ENCODE measurements at regions not wholly inside any gene's neighbourhood (a gene's known extent, or its start where the extent isn't known, plus 50 kb on each side); places are given as distances from the start of the nearest gene placed in this dataset.

DNA sequence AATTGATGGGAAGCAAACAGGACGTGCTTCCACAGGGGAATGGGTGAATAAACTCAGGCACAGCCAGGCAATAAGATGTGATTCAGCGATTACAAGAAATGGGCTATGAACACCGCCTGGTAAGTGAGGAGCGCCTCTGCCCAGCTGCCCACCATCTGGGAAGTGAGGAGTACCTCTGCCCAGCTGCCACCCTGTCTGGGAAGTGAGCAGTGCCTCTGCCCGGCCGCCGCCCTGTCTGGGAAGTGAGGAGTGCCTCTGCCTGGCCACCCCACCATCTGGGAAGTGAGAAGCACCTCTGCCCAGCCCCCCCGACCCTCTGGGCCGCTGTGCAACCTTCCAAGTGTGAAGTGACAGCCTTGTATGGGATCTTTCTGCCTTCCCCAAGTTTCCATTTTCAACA, 73.2 kb upstream of the PRR5 start:
- Histone ChIP-seq H3K4me1 (peaks cover 0 to 5% (median 0%) of the 10 kb centered on the region in 9 donors), H3K27me3 (peaks cover 0 to 12% (median 4%) of the 10 kb centered on the region in 7 donors), H3K4me3 (no peak overlapping the region), H3K9me3 (peaks cover 0 to 18% (median 0%) of the 10 kb centered on the region in 11 donors), H3K27ac (no peak overlapping the region), H3K36me3 (no peaks in the 10 kb centered on the region)
- TF ChIP-seq, protein P1, sequence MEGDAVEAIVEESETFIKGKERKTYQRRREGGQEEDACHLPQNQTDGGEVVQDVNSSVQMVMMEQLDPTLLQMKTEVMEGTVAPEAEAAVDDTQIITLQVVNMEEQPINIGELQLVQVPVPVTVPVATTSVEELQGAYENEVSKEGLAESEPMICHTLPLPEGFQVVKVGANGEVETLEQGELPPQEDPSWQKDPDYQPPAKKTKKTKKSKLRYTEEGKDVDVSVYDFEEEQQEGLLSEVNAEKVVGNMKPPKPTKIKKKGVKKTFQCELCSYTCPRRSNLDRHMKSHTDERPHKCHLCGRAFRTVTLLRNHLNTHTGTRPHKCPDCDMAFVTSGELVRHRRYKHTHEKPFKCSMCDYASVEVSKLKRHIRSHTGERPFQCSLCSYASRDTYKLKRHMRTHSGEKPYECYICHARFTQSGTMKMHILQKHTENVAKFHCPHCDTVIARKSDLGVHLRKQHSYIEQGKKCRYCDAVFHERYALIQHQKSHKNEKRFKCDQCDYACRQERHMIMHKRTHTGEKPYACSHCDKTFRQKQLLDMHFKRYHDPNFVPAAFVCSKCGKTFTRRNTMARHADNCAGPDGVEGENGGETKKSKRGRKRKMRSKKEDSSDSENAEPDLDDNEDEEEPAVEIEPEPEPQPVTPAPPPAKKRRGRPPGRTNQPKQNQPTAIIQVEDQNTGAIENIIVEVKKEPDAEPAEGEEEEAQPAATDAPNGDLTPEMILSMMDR (IDR thresholded peaks at IDR 0.05), result no peak
- DNase-seq, result no peak
- no peak for ATAC-seq
- WGBS, 2 donors, result 81 to 86% methylated on average over 9 of the region's 9 CpGs
- intact Hi-C loops (cut with DNase I), result loop anchor here (5.0 to 10.0 kb wide), 8 partner anchors 294 to 1244 kb away; no protein-coding TSS in a partner anchor

DNA sequence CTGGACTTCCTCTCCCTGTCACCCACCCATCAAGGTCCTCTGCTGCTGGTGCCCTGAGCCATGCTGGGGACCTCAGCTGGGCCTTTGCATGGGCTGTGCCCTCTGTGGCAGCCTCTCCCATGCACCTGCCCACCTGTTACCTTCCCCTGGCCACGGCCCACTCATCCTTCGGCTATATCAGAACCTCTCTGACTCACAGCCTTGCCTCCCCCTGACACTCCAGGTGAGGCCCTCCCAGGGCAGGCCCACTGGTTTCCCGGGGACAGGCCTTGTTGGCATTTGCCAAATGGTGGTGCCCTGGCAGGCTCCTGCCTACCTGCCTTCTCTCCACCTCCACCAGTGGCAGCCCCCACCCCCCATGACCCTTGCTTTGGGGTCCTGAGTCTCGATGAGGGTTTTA, 73.7 kb upstream of the PRR5 start:
- intact Hi-C loops (cut with DNase I), result loop anchor here (5.0 to 10.0 kb wide), 8 partner anchors 293 to 1243 kb away; no protein-coding TSS in a partner anchor
- 83 to 85% methylated on average over 4 of the region's 4 CpGs for whole genome bisulfite sequencing, 2 donors
- ATAC-seq, result no peak
- DNase-seq, result no peak
- H3K36me3 ChIP-seq, result no peaks in the 10 kb centered on the region
- TF ChIP-seq, protein P1 (IDR thresholded peaks at IDR 0.05), result no peak
- H3K27ac ChIP-seq, result no peak overlapping the region
- H3K27me3 ChIP-seq, result peaks cover 0 to 12% (median 4%) of the 10 kb centered on the region in 7 donors
- H3K4me1 ChIP-seq, result peaks cover 0 to 5% (median 0%) of the 10 kb centered on the region in 9 donors
- no peak overlapping the region for H3K4me3 ChIP-seq
- peaks cover 0 to 18% (median 0%) of the 10 kb centered on the region in 11 donors for H3K9me3 ChIP-seq

DNA sequence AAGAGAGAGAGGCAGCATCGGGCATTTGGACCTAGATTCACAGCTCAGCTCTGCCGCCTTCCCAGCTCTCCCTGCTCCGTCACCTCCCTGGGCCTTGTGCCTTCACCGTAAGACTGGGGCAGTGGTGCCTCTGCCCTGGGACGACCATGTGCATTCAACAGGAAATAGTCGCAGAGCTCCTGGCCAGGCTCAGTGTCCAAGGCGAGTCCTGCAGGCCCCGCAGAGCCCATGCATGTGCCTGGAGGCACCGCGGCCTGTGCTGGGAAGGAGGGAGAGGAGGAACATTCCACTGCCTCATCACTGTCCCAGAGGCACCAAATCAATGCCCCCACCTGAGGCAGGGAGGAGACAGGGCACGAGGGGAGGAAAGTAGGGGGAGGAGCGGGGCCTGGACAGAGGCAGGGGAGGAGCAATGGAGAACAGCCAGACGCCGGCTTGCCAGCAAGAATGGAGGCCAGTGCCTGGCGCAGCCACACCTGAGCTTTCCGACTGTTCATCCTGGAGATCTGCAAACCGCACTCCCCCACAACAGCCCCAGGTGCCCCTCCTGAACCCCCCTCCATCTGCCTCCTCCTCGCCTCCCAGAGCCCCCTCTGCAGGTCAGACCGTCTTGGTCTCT, 74.4 kb upstream of the PRR5 start:
- Histone ChIP-seq H3K27ac (no peak overlapping the region), H3K36me3 (no peaks in the 10 kb centered on the region), H3K9me3 (peaks cover 0 to 18% (median 0%) of the 10 kb centered on the region in 11 donors), H3K27me3 (peaks cover 0 to 12% (median 4%) of the 10 kb centered on the region in 7 donors), H3K4me3 (no peak overlapping the region), H3K4me1 (peaks cover 0 to 5% (median 0%) of the 10 kb centered on the region in 9 donors)
- intact Hi-C loops (cut with DNase I), result loop anchor here (2.0 to 10.0 kb wide), 11 partner anchors 293 to 1243 kb away; no protein-coding TSS in a partner anchor
- DNase-seq, result no peak
- ATAC-seq, result no peak
- 70 to 75% methylated on average over 19 of the region's 19 CpGs for WGBS, 2 donors
- TF ChIP-seq, protein P1 (IDR thresholded peaks at IDR 0.05), result no peak

DNA sequence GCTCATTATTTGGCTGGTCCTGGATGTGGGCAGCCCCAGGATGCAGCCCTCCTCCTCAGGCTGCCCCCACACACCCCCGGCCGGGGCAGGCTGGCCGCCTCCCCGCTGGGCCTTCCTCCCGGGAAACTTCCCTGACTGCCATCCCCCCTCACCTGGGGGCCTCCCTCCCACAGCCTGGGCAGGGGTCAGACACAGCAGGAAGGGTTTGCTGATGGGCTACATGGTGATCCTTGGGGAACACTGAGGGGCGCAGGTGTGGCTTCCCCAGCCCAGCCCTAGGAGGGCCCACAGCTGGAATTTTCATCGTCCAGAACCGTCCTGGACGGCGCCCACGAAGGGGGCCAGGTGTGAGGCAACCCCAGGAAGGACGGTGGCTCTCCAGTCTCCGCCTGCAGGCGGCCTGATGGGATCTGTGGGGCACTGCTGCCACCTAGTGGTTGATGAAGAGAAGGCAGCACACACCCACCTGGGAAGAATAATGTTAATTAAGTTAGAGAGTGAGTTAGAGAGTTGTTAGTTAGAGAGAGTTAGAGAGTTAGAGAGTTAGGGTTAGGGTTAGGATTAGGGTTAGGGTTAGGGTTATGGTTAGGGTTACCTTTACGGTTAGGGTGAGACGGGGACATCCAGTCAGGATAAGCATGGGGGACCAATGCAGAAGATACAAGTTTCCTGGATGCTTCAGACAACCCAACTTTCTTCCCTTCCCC, 75.9 kb upstream of the PRR5 start:
- DNase-seq, result peak; percentile 63 to 76
- Histone ChIP-seq H3K36me3 (no peaks in the 10 kb centered on the region), H3K9me3 (peaks cover 0 to 6% (median 0%) of the 10 kb centered on the region in 11 donors), H3K4me1 (peaks cover 0 to 5% (median 0%) of the 10 kb centered on the region in 9 donors), H3K27me3 (peaks cover 0 to 23% (median 5%) of the 10 kb centered on the region in 7 donors), H3K27ac (no peak overlapping the region), H3K4me3 (no peak overlapping the region)
- 6 to 11% methylated on average over 16 of the region's 16 CpGs for WGBS, 2 donors
- intact Hi-C loops (cut with DNase I), result loop anchor here (1.0 to 10.0 kb wide), 12 partner anchors 291 to 1241 kb away; no protein-coding TSS in a partner anchor
- TF ChIP-seq, protein P1 (IDR thresholded peaks at IDR 0.05), result peak; percentile 94 to 98 (median 97)
- ATAC-seq, result peak; percentile 58 to 85 (median 70)
